ENCODE measurements at regions not wholly inside any gene's neighbourhood (a gene's known extent, or its start where the extent isn't known, plus 50 kb on each side); places are given as distances from the start of the nearest gene placed in this dataset.

DNA sequence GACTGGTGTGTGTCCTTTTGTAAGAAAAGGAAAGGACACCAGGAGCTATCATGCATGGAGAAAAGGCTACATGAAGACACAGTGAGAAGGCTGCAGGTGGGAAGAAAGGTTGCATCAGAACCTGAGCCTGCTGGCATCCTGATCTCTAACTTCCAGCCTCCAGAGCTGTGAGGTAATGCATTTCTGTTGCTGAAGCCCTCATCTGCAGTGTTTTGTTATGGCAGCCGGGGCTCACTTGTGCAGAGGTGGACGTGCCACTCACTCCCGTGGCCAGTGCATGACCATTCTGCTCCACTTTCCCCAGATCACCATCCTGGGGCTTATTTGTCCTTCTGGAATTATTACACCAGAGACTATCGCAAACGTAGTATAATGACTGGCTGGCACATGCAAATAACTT, 155.3 kb downstream of the IRS2 start:
- H3K9me3 Mint-ChIP-seq: peaks cover 16 to 19% of the 10 kb centered on the region in 2 donors
- peaks cover 31% of the 10 kb centered on the region for H3K27me3 Mint-ChIP-seq
- DNase-seq: no peak
- no peak for ATAC-seq
- H3K4me1 Mint-ChIP-seq: no peaks in the 10 kb centered on the region
- H3K4me3 Mint-ChIP-seq: no peak overlapping the region
- no peak overlapping the region for H3K27ac Mint-ChIP-seq

DNA sequence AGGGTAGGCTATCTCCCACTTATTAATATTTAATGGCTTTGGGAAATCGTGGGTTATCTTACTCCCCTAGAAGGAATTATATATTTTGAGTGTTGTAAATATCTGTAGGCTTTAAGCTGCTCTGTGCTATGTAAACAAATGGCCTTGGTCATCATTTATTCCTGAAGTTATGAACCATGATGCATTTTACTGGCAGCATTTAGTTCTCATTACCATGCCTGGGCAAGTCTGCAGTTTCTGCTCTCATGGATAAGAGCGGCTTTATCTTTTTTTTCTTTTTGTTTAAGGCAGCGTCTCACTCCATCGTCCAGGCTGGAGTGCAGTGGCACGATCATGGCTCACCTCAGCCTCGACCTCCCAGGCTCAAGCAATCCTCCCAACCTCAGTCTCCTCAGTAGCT, 156.1 kb downstream of the IRS2 start:
- no peaks in the 10 kb centered on the region for H3K4me1 Mint-ChIP-seq
- no peak overlapping the region for H3K4me3 Mint-ChIP-seq
- DNase-seq (no peak), ATAC-seq (no peak)
- H3K27me3 Mint-ChIP-seq: peaks cover 31% of the 10 kb centered on the region
- H3K27ac Mint-ChIP-seq: no peak overlapping the region
- H3K9me3 Mint-ChIP-seq: peaks cover 16 to 17% of the 10 kb centered on the region in 2 donors

DNA sequence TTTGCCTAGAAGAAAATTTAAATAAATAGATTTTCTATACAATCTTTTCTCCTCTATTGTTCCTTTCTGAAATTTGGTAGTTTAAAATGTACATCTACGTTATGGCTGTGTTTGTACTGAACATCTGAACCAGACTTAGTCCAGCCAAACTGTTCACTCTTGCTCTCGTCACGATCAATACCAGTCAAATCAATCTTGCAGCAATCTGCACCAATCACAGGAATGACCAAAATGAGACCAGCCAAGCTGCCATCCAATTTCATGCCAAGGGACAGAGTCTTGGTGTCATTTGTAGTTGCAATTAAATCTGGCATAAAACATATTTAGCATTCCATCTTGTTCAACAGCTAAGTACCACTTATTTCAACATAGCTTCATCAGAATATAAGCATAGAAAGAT, 156.6 kb downstream of the IRS2 start:
- Mint-ChIP-seq H3K4me1 (no peaks in the 10 kb centered on the region), H3K27ac (no peak overlapping the region), H3K27me3 (peaks cover 31% of the 10 kb centered on the region), H3K9me3 (peaks cover 12% of the 10 kb centered on the region in 2 donors), H3K4me3 (no peak overlapping the region)
- DNase-seq (no peak), ATAC-seq (no peak)

DNA sequence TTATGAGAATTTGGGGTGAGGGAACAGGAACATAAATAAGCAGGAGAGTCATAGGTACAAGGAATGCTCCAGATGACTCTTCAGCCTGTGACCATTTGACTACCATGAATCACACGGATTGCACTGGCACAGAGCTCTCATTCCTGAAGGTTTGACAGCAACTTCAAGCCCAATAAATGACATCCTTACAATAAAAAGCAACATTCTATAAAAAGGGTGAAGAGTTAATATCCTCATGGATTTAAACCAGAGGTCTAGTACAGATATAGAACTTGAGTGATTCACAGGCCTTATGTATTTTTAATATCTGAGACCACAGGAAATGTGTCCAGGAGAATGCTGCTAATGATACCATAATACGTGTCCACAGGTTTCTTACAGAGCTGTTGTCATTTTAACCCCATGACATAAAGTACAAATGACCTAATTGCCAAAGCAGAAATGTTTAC, 158.1 kb downstream of the IRS2 start:
- no peak overlapping the region for H3K4me3 Mint-ChIP-seq

DNA sequence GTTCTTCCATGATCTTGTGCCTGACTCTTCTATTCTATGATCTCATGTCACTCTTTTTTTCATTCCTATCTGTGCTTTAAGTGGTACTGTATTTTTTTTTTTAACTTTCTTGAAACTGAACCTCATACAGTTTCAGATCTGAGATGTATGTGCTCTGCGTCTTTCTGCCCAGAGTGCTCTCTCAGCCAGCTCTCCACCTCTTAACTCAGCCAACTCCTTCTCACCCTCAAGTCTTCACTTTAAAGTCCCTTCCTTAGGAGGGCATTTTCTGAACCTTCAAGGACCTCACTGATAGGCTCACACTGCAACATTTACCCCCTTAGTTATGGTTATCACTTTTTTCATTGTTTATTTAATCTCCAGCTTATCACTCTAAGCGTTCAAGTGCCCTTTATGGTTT, 158.7 kb downstream of the IRS2 start:
- no peak for DNase-seq
- no peak overlapping the region for H3K27ac Mint-ChIP-seq
- ATAC-seq: no peak
- H3K9me3 Mint-ChIP-seq: peaks cover 1 to 6% of the 10 kb centered on the region in 2 donors
- no peak overlapping the region for H3K4me3 Mint-ChIP-seq
- H3K4me1 Mint-ChIP-seq: no peaks in the 10 kb centered on the region
- H3K27me3 Mint-ChIP-seq: peaks cover 23% of the 10 kb centered on the region

More for the DNA sequence above, 158.1 kb downstream of the IRS2 start:
- DNase-seq (no peak), ATAC-seq (no peak)
- no peaks in the 10 kb centered on the region for H3K4me1 Mint-ChIP-seq
- H3K27ac Mint-ChIP-seq: no peak overlapping the region
- peaks cover 30% of the 10 kb centered on the region for H3K27me3 Mint-ChIP-seq
- H3K9me3 Mint-ChIP-seq: peaks cover 8 to 11% of the 10 kb centered on the region in 2 donors

DNA sequence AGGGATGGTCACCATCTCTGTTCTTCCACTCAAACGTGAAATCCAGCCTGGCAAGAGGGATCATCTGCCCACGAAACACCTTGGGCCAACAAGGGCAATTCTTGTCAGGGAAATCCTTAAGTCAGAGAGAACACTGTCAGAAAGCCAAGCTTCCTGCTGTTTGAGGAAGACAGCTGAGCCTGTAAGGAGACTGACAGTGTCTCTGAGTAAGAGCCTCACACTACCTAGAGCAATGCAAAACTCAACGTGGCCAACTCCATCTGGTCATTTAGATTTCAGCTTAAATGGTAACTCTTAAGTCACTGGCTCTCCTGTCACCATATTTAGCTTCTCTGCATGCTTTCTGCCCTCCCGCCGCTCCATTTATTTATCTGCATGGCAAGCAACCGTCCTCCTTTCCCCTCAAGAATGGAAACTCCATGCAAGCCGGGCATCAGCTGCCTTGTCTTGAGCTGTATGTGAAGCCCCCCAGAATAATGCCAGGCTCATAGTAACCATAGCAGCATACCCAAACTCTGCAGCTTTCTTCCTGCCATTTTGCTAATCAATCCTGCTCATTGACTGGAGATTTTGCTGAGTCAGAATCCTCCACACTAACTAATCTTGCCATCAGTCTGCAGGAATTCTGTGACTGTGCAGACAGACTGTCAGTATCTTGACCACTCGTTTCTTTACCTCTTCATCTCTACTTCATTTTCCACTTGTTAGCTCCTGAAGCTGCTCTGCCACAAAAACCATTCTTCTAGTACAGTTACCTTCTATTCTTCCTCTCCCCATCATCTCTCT, 159.8 kb downstream of the IRS2 start:
- Mint-ChIP-seq H3K27ac (no peak overlapping the region), H3K9me3 (peaks cover 0 to 3% of the 10 kb centered on the region in 2 donors), H3K4me3 (no peak overlapping the region), H3K27me3 (peaks cover 22% of the 10 kb centered on the region), H3K4me1 (no peaks in the 10 kb centered on the region)
- ATAC-seq: no peak
- DNase-seq: no peak

DNA sequence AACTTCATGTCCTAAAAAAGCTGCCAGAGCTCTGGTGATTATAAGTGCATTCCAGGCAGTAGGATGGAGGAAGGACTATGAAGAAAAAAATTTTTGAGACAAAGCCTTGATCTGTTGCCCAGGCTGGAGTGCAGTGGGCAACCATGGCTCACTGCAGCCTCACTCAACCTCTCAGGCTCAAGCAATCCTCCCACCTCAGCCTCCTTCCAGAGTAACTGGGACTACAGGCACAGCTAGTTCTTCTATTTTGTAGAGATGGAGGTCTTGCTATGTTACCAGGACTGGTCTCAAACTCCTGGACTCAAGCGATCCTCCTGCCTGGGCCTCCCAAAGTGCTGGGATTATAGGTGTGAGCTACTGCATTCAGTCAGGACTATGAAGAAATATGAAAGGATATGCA, 161.2 kb downstream of the IRS2 start:
- no peak overlapping the region for H3K27ac Mint-ChIP-seq
- no peak for ATAC-seq

DNA sequence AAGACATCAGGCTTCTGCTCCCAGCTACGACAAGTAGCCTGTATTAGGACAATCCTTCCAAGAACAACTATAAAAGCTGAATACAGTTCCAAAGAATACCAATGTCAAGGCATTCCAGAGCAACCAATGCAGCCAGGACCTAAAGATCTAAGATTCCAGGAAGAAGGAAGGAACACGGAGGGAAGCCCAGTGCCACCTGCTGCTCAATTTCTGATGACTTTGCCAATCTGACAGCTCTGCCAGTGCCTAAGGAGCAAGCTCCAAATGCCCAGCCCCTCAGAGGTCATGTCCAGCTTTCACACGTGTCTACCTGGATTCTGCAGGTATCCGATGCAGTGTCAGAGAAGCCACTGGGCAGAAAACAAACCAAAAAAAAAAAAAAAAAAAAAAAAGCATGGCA, 164.4 kb downstream of the IRS2 start:
- DNase-seq (no peak), ATAC-seq (no peak)
- Mint-ChIP-seq H3K27ac (no peak overlapping the region), H3K4me1 (no peaks in the 10 kb centered on the region), H3K9me3 (no peaks in the 10 kb centered on the region), H3K27me3 (peaks cover 5% of the 10 kb centered on the region), H3K4me3 (no peak overlapping the region)

More for the DNA sequence above, 161.2 kb downstream of the IRS2 start:
- Mint-ChIP-seq H3K9me3 (no peaks in the 10 kb centered on the region), H3K4me1 (no peaks in the 10 kb centered on the region), H3K4me3 (no peak overlapping the region), H3K27me3 (peaks cover 22% of the 10 kb centered on the region)
- no peak for DNase-seq

DNA sequence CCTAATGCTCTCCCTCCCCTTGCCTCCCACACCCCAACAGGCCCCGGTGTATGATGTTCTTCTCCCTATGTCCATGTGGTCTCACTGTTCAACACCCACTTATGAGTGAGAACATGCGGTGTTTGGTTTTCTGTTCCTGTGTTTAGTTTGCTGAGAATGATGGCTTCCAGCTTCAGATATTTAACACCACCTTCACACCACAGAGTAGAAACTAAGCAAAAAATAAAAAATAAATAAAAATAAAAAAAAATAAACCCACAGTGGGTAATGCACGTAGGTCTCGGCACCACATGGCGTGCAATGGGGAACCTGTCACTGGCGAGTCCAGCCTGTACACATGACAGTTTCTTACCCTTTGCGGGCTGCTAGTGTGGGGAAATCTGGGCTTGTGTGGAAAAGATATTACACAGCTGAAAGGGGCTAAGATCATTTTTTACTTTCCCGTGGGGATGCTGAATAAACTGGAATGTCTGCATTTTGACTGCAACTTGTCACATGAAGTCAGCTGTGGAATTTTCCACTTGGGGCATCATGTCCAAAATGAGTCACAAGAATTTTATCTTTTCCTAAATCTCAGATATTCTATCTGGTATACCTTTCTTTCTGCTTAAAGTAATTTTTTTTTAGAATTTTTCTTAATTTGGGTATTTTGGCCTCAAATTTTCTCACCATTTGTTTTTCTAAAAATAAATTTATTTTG, 170.5 kb downstream of the IRS2 start:
- no peak overlapping the region for H3K4me3 Mint-ChIP-seq

DNA sequence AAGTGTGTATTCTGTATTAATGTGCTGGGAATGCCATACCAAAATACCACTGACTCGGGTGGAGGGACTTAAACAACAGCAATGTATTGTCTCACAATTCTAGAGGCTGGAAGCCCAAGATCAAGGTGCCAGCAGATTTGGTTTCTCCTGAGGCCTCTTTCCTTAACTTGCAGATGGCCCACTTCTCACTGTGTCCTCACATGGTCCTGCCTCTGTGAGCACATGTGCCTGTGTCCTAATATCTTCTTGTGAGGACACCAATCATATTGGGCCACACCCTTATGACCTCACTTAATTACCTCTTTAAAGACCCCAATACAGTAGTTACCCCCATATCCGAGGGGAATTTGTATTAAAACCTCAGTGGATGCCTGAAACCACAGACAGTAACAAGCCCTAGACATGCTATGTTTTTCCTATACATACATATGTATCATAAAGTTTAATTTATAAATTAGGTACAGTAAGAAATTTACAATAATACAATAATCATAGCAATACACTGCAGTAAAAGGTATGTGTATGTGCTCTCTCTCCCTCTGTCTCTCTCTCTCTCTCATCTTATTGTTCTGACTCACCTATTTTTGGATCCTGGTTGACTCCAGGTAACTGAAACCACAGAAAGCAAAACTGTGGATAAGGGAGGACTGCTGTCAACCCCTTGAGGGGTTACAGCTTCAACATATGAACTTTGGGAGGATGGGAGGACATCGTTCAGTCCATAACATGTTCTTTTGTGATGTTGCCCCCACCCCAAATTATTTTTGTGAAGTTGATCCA, 174.3 kb downstream of the IRS2 start:
- H3K27ac Mint-ChIP-seq: no peak overlapping the region
- ATAC-seq: no peak
- H3K9me3 Mint-ChIP-seq: no peaks in the 10 kb centered on the region
- no peaks in the 10 kb centered on the region for H3K27me3 Mint-ChIP-seq
- no peaks in the 10 kb centered on the region for H3K4me1 Mint-ChIP-seq
- DNase-seq: no peak
- H3K4me3 Mint-ChIP-seq: no peak overlapping the region

More for the DNA sequence above, 170.5 kb downstream of the IRS2 start:
- Mint-ChIP-seq H3K9me3 (no peaks in the 10 kb centered on the region), H3K4me1 (no peaks in the 10 kb centered on the region), H3K27me3 (no peaks in the 10 kb centered on the region), H3K27ac (no peak overlapping the region)
- ATAC-seq: no peak
- no peak for DNase-seq

DNA sequence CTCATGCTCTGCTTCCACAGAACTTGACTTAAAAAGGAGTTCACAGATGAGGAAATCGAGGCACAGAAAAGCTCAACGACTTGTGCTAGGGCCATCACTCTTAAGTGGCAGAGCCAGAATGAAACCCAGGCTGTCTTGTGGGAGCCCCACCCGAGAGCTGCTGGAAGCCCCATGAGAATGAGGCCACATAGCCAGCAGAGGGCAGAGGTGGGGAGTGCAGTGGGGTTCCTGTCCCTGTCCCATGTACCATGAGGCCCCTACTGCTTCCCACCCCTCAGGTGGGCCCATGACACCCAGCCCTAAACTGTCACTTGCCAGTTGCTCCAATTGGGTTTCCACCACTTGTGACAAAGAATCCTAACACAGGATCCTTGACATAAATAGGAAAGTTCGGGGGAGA, 175.9 kb downstream of the IRS2 start:
- DNase-seq (peak; percentile 17 to 21), ATAC-seq (peak; percentile 67)
- H3K9me3 Mint-ChIP-seq: no peaks in the 10 kb centered on the region
- no peaks in the 10 kb centered on the region for H3K27me3 Mint-ChIP-seq
- no peaks in the 10 kb centered on the region for H3K4me1 Mint-ChIP-seq
- H3K27ac Mint-ChIP-seq: no peak overlapping the region
- no peak overlapping the region for H3K4me3 Mint-ChIP-seq

DNA sequence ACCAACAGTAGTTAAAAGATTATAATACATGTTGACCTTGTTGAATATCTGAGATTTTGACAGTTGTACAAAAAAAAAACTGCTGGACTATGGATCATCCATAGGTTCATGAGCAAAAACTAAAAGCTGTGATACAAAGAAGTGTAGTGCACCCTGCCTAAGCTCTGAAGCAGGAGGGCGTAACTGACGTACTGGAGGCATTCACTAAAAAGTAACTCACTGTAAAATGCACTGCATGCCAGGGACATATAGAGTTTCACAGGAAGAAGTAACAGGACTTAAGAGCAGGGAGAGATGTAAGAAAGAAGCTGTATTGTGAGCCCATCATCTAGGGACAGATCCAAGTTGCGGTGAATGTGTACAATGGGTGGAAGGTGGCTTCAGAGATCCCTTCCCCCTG, 177.9 kb downstream of the IRS2 start:
- no peak for DNase-seq

DNA sequence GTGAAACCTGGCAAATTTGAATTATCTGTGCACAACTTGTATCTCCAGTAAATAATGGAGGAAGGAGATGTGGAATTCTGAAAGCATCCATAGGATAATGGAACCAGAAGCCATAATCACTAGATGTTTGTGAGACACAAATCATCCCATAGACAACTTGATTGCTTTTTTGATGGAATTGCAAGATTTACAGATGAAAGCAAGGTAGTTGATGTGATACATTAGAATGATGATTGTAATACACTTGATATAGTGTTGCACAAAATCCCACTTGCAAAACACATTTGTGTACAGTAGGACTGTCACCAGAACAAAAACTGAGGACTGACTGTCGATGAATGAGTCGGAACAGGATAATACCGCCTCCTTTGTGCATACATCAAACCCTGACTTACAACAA, 178.3 kb downstream of the IRS2 start:
- H3K9me3 Mint-ChIP-seq: no peaks in the 10 kb centered on the region
- no peaks in the 10 kb centered on the region for H3K27me3 Mint-ChIP-seq
- ATAC-seq: no peak
- no peaks in the 10 kb centered on the region for H3K4me1 Mint-ChIP-seq
- no peak overlapping the region for H3K4me3 Mint-ChIP-seq
- H3K27ac Mint-ChIP-seq: no peak overlapping the region
- no peak for DNase-seq

More for the DNA sequence above, 177.9 kb downstream of the IRS2 start:
- H3K27me3 Mint-ChIP-seq: no peaks in the 10 kb centered on the region
- no peak overlapping the region for H3K4me3 Mint-ChIP-seq
- H3K9me3 Mint-ChIP-seq: no peaks in the 10 kb centered on the region
- H3K27ac Mint-ChIP-seq: no peak overlapping the region
- no peak for ATAC-seq
- H3K4me1 Mint-ChIP-seq: no peaks in the 10 kb centered on the region

DNA sequence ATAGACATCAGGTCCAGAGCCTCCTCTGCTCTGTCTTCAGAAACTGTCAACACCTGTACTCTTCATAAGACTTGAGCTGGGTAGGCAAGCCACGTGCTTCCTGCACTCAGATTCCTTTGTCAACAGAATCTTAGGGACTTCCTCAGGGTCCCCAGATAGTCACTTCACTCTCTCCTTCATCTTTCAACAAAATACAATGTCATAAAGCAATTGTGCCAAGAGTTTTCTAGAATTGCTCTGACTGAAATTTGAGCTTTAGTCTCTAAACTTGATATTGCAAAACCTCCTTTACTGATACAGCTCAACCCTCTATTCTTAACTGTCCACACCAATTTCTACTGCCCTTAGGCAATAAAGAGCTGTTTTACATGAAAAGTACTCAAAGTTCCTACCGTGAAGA, 179.9 kb downstream of the IRS2 start:
- Mint-ChIP-seq H3K4me3 (no peak overlapping the region), H3K9me3 (peaks cover 0 to 7% of the 10 kb centered on the region in 2 donors), H3K27ac (no peak overlapping the region), H3K4me1 (no peaks in the 10 kb centered on the region), H3K27me3 (peaks cover 7% of the 10 kb centered on the region)
- DNase-seq (no peak), ATAC-seq (no peak)

DNA sequence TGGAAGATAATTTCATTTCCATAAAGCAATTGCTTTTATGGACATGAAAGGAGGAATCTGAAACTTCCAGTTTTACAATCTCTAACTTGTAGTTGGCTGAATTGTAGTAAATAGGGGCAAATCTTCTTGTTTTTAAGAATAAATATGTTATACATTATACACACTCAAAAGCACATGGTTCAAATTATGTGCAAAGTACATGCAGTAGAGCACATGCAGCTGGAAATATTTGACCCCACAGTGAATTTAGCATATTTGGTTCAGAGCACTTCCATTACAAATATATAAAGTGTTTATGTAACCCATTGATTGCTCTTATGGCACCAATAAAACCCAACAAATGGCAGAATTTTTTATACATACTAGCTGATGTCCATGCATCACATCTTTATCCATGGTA, 180.5 kb downstream of the IRS2 start:
- Mint-ChIP-seq H3K27ac (no peak overlapping the region), H3K9me3 (peaks cover 0 to 7% of the 10 kb centered on the region in 2 donors), H3K4me1 (no peaks in the 10 kb centered on the region), H3K27me3 (peaks cover 7% of the 10 kb centered on the region), H3K4me3 (no peak overlapping the region)
- DNase-seq (no peak), ATAC-seq (no peak)

DNA sequence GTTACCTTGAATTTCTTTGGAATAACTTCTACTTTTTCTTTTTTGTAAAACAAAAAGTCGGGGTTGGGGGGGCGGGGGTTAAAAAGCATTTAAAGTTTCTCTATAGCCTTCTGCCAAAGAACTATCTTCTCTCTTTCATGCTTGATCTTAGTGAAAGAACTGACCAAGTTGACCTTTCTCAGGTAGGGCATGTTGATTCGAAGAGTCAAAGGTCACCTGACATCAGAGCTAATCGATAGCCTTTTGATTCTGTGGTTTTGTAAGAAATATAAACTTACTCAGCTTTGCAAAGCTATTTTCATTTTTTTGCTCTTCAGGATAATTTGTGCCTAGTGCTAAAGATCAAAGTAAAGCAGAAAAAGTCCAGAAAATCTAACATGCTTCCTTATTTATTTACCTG, 181.5 kb downstream of the IRS2 start:
- Mint-ChIP-seq H3K27me3 (peaks cover 7% of the 10 kb centered on the region), H3K4me3 (no peak overlapping the region)

More for the DNA sequence above, 181.5 kb downstream of the IRS2 start:
- Mint-ChIP-seq H3K9me3 (peaks cover 0 to 7% of the 10 kb centered on the region in 2 donors), H3K27ac (no peak overlapping the region), H3K4me1 (no peaks in the 10 kb centered on the region)
- ATAC-seq (no peak), DNase-seq (no peak)

Measured in stimulated activated naive CD8-positive, alpha-beta T cell treated with anti-CD3 and anti-CD28 coated beads, Interleukin-15, amount 100 ng/mL, for 72 hours (primary cell).